Vagina (tissue), 2 donors: ENCODE measurements at regions not wholly inside any gene's neighbourhood (a gene's known extent, or its start where the extent isn't known, plus 50 kb on each side); places are given as distances from the start of the nearest gene placed in this dataset.

Experiments
- DNase-seq, 2 donors: peaks; one replicate each; pipeline ENCODE4 v3.0.0-alpha.2; 2017; ENCODE audit errors: extremely low spot score in 2 of 2
- H3K27ac ChIP-seq: fragments of 200-600 bp; sonication (generic); one replicate; pipeline ENCODE4 v1.5.1; 2019
- H3K27me3 ChIP-seq: fragments of 200-600 bp; sonication (generic); one replicate; pipeline ENCODE4 v1.5.1; 2019
- H3K36me3 ChIP-seq, 2 donors: fragments of 200-600 bp; sonication (generic); one replicate each; pipeline ENCODE4 v1.5.1; 2017 to 2019
- H3K4me1 ChIP-seq: fragments of 200-600 bp; sonication (generic); one replicate; pipeline ENCODE4 v1.5.1; 2019
- H3K4me3 ChIP-seq, 2 donors: fragments of 200-600 bp; sonication (generic); 1 replicate in 1 of 2; 2 replicates in 1 of 2; pipeline ENCODE4 v1.5.1; 2016 to 2019
- H3K9me3 ChIP-seq: fragments of 200-600 bp; sonication (generic); one replicate; pipeline ENCODE4 v1.5.1; 2019
- POLR2A ChIP-seq, 2 donors: fragments of 450-650 bp; IDR thresholded peaks; one replicate each; pipeline ENCODE4 v1.6.1; 2017; ENCODE audit warnings: antibody characterized with exemption in 2 of 2, mild to moderate bottlenecking in 2 of 2, moderate library complexity in 2 of 2
- POLR2AphosphoS5 ChIP-seq, 2 donors: sonication (generic); formaldehyde crosslinking; IDR thresholded peaks; one replicate each; pipeline ENCODE4 v1.9.0; 2017; ENCODE audit warnings: antibody characterized with exemption in 2 of 2, mild to moderate bottlenecking in 2 of 2, low read depth in 1 of 2; ENCODE audit not compliant: insufficient read depth in 1 of 2
- intact Hi-C: fragments of 100-400 bp; cut with DNase I; formaldehyde crosslinking; loops from one replicate; pipeline ENCODE4 v1.15.1; 2023
- TF ChIP-seq, protein P1 (sequence below), 3 experiments: fragments of 450-650 bp in 2 of 3; fragments of 200-600 bp in 1 of 3; sonication (generic) in 1 of 3; IDR thresholded peaks; one replicate each; pipeline ENCODE4 v1.5.1; 2017 to 2019; ENCODE audit warnings: antibody characterized with exemption in 3 of 3, mild to moderate bottlenecking in 2 of 3, moderate library complexity in 2 of 3

DNA sequence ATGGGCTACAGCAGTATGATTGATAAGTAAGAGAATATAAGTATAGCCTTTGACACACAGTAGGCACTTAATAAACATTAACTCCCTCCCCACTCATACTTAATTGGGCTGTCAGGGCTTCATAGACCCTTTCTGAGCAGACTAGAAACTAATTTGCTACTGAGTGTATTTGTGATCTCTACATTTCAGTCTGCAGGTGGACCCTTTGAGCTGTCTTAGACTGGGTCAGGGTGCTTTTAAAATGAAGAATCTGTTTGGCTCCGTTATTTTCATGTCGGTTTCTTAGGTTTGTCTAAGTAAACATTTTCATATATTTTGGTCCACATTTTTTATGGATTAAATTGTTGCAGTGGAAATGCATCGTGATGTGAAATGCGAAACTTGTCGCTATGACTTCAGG lies 50.3 kb upstream of the SELENOK start:
- TF ChIP-seq, protein P1, sequence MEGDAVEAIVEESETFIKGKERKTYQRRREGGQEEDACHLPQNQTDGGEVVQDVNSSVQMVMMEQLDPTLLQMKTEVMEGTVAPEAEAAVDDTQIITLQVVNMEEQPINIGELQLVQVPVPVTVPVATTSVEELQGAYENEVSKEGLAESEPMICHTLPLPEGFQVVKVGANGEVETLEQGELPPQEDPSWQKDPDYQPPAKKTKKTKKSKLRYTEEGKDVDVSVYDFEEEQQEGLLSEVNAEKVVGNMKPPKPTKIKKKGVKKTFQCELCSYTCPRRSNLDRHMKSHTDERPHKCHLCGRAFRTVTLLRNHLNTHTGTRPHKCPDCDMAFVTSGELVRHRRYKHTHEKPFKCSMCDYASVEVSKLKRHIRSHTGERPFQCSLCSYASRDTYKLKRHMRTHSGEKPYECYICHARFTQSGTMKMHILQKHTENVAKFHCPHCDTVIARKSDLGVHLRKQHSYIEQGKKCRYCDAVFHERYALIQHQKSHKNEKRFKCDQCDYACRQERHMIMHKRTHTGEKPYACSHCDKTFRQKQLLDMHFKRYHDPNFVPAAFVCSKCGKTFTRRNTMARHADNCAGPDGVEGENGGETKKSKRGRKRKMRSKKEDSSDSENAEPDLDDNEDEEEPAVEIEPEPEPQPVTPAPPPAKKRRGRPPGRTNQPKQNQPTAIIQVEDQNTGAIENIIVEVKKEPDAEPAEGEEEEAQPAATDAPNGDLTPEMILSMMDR (IDR thresholded peaks at IDR 0.05): no peak
- no peak for TF ChIP-seq POLR2AphosphoS5 (IDR thresholded peaks at IDR 0.05; ENCODE audit: insufficient read depth in 1 of 2, low read depth in 1 of 2)
- TF ChIP-seq POLR2A (IDR thresholded peaks at IDR 0.05): no peak
- Histone ChIP-seq H3K27me3 (no peaks in the 10 kb centered on the region), H3K4me1 (no peaks in the 10 kb centered on the region), H3K4me3 (no peak overlapping the region), H3K9me3 (no peaks in the 10 kb centered on the region), H3K36me3 (no peaks in the 10 kb centered on the region), H3K27ac (no peak overlapping the region)
- no peak for DNase-seq
- intact Hi-C loops: no loop called here
